K562 (cell line): ENCODE measurements at regions not wholly inside any gene's neighbourhood (a gene's known extent, or its start where the extent isn't known, plus 50 kb on each side); places are given as distances from the start of the nearest gene placed in this dataset.

Source experiments
- ATAC-seq: fragments of 200-7000 bp; cut with Tn5 transposase; 3 replicates; pipeline ENCODE4 v1.9.1; 2020; ENCODE audit warnings: moderate library complexity
- BruUV-seq: library from RNA; stranded (reverse); fragments of 400-500 nt; replicated peaks from 2 replicates; lab custom pipeline; 2021; lab: Mats Ljungman, UMichigan
- CTCF ChIA-PET: fragments of 300-600 bp; formaldehyde crosslinking; extraction: SDS; loops from one replicate; lab custom pipeline; 2021; ENCODE audit warnings: low intra/inter-chr PET ratio; lab: Yijun Ruan, JAX
- POLR2A ChIA-PET: fragments of 300-600, 350-650 bp; sonication (Branson Sonifier 250); formaldehyde crosslinking; extraction: SDS; loops from one replicate; lab custom pipeline; 2021; ENCODE audit warnings: antibody characterized with exemption, inconsistent platforms; lab: Yijun Ruan, JAX
- DNase-seq, 4 experiments: peaks; one replicate each; pipeline versions ENCODE4 v3.0.0 to v3.0.0-alpha.2; 2011 to 2018; ENCODE audit warnings: low spot score in 3 of 4, mixed read lengths in 3 of 4; ENCODE audit errors: extremely low read depth in 1 of 4
- FAIRE-seq: peaks from 2 replicates; lab custom pipeline; 2011; peaks lifted over from hg19 to GRCh38; lab: Jason Lieb, UNC
- H2AFZ ChIP-seq: 2 replicates; pipeline ENCODE4 v1.6.0; 2011; ENCODE audit warnings: low read depth, low read length, control low read depth, inconsistent platforms
- H3K27ac ChIP-seq: fragments of 200-600 bp; 3 replicates; pipeline ENCODE4 v1.8.0; 2011; ENCODE audit warnings: low read depth, mild to moderate bottlenecking, control low read depth, inconsistent platforms, low read length, moderate library complexity, mixed read lengths; ENCODE audit errors: extremely low read depth
- H3K27me3 ChIP-seq, 2 experiments: fragments of 300-600 bp in 1 of 2; 2 replicates in 1 of 2; 3 replicates in 1 of 2; pipeline versions ENCODE4 v1.6.0 to v1.8.0; 2011; ENCODE audit warnings: inconsistent platforms in 2 of 2, low read length in 2 of 2, mild to moderate bottlenecking in 1 of 2, mixed read lengths in 1 of 2, moderate library complexity in 1 of 2; ENCODE audit not compliant: control insufficient read depth in 2 of 2, insufficient read depth in 2 of 2
- H3K36me3 ChIP-seq: fragments of 300-600 bp; 3 replicates; pipeline ENCODE4 v1.8.0; 2011; ENCODE audit warnings: mild to moderate bottlenecking, low read length, inconsistent platforms; ENCODE audit not compliant: control insufficient read depth, insufficient read depth
- H3K4me1 ChIP-seq, 2 experiments: fragments of 200-600 bp in 1 of 2; replicated peaks in 1 of 2; 2 replicates in 1 of 2; 3 replicates in 1 of 2; pipeline versions ENCODE4 v1.5.1 to v1.8.0; 2011; ENCODE audit warnings: inconsistent platforms in 2 of 2, low read length in 2 of 2, mild to moderate bottlenecking in 1 of 2, mixed read lengths in 1 of 2, moderate library complexity in 1 of 2; ENCODE audit not compliant: control insufficient read depth in 2 of 2, insufficient read depth in 2 of 2
- H3K4me2 ChIP-seq: 2 replicates; pipeline ENCODE4 v1.6.1; 2011; ENCODE audit warnings: low read length, control low read depth, inconsistent platforms, mixed read lengths; ENCODE audit not compliant: insufficient read depth
- H3K4me3 ChIP-seq: fragments of 200-600 bp; sonication (generic), shearing (Covaris generic); 2 replicates; pipeline ENCODE4 v1.5.1; 2016; ENCODE audit warnings: control low read depth, inconsistent platforms
- H3K79me2 ChIP-seq: fragments of 200-600 bp; 3 replicates; pipeline ENCODE4 v1.8.0; 2011; ENCODE audit warnings: low read length, inconsistent platforms; ENCODE audit not compliant: control insufficient read depth, insufficient read depth
- H3K9ac ChIP-seq, 2 experiments: 2 replicates each; pipeline versions ENCODE4 v1.6.0 to v1.6.1; 2011; ENCODE audit warnings: low read depth in 2 of 2, low read length in 2 of 2, control low read depth in 1 of 2, inconsistent platforms in 1 of 2, mild to moderate bottlenecking in 1 of 2, mixed read lengths in 1 of 2; ENCODE audit not compliant: insufficient read depth in 1 of 2
- H3K9me1 ChIP-seq: one replicate; pipeline ENCODE4 v1.6.0; 2011; ENCODE audit warnings: inconsistent platforms, mild to moderate bottlenecking, low read length, moderate library complexity; ENCODE audit not compliant: control insufficient read depth, insufficient read depth
- H3K9me3 ChIP-seq: replicated peaks from 2 replicates; pipeline ENCODE4 v1.5.1; 2011; ENCODE audit warnings: low read depth, low read length, inconsistent platforms; ENCODE audit not compliant: control insufficient read depth, insufficient read depth
- H4K20me1 ChIP-seq: replicated peaks from 2 replicates; pipeline ENCODE4 v1.6.1; 2011; ENCODE audit warnings: low read length, inconsistent platforms, mixed read lengths; ENCODE audit not compliant: control insufficient read depth, insufficient read depth
- FOXP4 ChIP-seq: sonication (generic); formaldehyde crosslinking; IDR thresholded peaks from 2 replicates; pipeline ENCODE4 v1.8.0; 2022; ENCODE audit warnings: mild to moderate bottlenecking, missing genetic modification reagents, borderline replicate concordance
- HDAC1 ChIP-seq, 2 experiments: fragments of 450-650 bp; IDR thresholded peaks; 2 replicates each; pipeline ENCODE4 v1.6.1; 2016 to 2017; ENCODE audit warnings: inconsistent platforms in 1 of 2, mild to moderate bottlenecking in 1 of 2, moderate library complexity in 1 of 2
- JUNB ChIP-seq: fragments of 450-650 bp; formaldehyde crosslinking; conservative IDR thresholded peaks from 2 replicates; pipeline ENCODE4 v1.4.0; 2020; ENCODE audit warnings: mild to moderate bottlenecking
- KDM5B ChIP-seq: fragments of 200-600 bp; sonication (generic); IDR thresholded peaks from 2 replicates; pipeline ENCODE4 v1.6.1; 2012; ENCODE audit warnings: low read depth, mild to moderate bottlenecking, moderate library complexity, low read length, control low read depth, inconsistent platforms; ENCODE audit not compliant: insufficient replicate concordance
- NONO ChIP-seq, 2 experiments: fragments of 200-400 bp in 1 of 2; fragments of 450-650 bp in 1 of 2; formaldehyde crosslinking in 1 of 2; IDR thresholded peaks; 2 replicates each; pipeline ENCODE4 v1.6.1; 2017; ENCODE audit warnings: low read depth in 2 of 2, mild to moderate bottlenecking in 2 of 2, moderate library complexity in 2 of 2, low read length in 1 of 2
- NR2C1 ChIP-seq, 2 experiments: fragments of 450-650 bp; IDR thresholded peaks; 2 replicates each; pipeline ENCODE4 v1.6.1; 2017; ENCODE audit warnings: mild to moderate bottlenecking in 2 of 2, antibody characterized with exemption in 1 of 2, inconsistent platforms in 1 of 2, missing compliant biosample characterization in 1 of 2, missing genetic modification characterization in 1 of 2
- POLR2B ChIP-seq: fragments of 450-650 bp; IDR thresholded peaks from 2 replicates; pipeline ENCODE4 v1.6.1; 2018; ENCODE audit warnings: low read depth; ENCODE audit not compliant: partially characterized antibody
- PTRF ChIP-seq: fragments of 450-650 bp; IDR thresholded peaks from 2 replicates; pipeline ENCODE4 v1.6.1; 2016; ENCODE audit warnings: mild to moderate bottlenecking, missing genetic modification characterization, missing compliant biosample characterization
- SOX6 ChIP-seq: fragments of 450-650 bp; IDR thresholded peaks from 2 replicates; pipeline ENCODE4 v1.6.1; 2014; ENCODE audit warnings: mild to moderate bottlenecking
- THRAP3 ChIP-seq: fragments of 450-650 bp; IDR thresholded peaks from 2 replicates; pipeline ENCODE4 v1.6.1; 2016; ENCODE audit warnings: mild to moderate bottlenecking, inconsistent platforms, borderline replicate concordance
- WHSC1 ChIP-seq: IDR thresholded peaks from one replicate; pipeline ENCODE4 v1.6.1; 2012; ENCODE audit warnings: low read length, control low read depth, inconsistent platforms
- ZNF384 ChIP-seq: IDR thresholded peaks from 2 replicates; pipeline ENCODE4 v1.6.1; 2012; ENCODE audit warnings: low read depth, low read length, improper control_type of control experiment
- ZNF644 ChIP-seq: fragments of 200-800 bp; sonication (Bioruptor generic); IDR thresholded peaks from 2 replicates; pipeline ENCODE4 v1.6.1; 2016; ENCODE audit warnings: low read depth, missing genetic modification characterization, missing compliant biosample characterization
- ZSCAN29 ChIP-seq: fragments of 450-650 bp; IDR thresholded peaks from 2 replicates; pipeline ENCODE4 v1.6.1; 2017
- WGBS: fragments of 100-300 bp; shearing (Covaris generic); methylation state at CpG from one replicate; pipeline ENCODE4 v1.1.6; 2016; ENCODE audit warnings: low coverage, mixed read lengths; ENCODE audit not compliant: insufficient coverage; ENCODE audit errors: missing lambda C conversion rate; 5-methylcytosine and 5-hydroxymethylcytosine counted together
- in situ Hi-C: fragments of 300-500 bp; cut with MboI; formaldehyde crosslinking; loops from 4 replicates; pipeline ENCODE4 v1.15.0; 2018; ENCODE audit warnings: inconsistent platforms, mixed read lengths
- intact Hi-C: fragments of 100-400 bp; cut with micrococcal nuclease; formaldehyde crosslinking; loops from 2 replicates; pipeline ENCODE4 v1.14.2; 2022

- no TSS peak for BruUV-seq
- 1% methylated on average over 5 of the region's 5 CpGs for WGBS
- Histone ChIP-seq H3K79me2 (no peaks in the 10 kb centered on the region), H3K4me2 (no peak overlapping the region), H3K4me1 (no peaks in the 10 kb centered on the region), H3K36me3 (no peaks in the 10 kb centered on the region), H3K27ac (no peak overlapping the region), H2AFZ (no peak overlapping the region), H3K4me3 (no peak overlapping the region), H3K9ac (no peak overlapping the region), H4K20me1 (no peaks in the 10 kb centered on the region), H3K9me3 (no peaks in the 10 kb centered on the region; the same call in 1 of the 2 replicates), H3K9me1 (no peaks in the 10 kb centered on the region), H3K27me3 (no peaks in the 10 kb centered on the region)
- CTCF ChIA-PET: no interaction called here
- TF ChIP-seq KDM5B (no peak), SOX6 (no peak), NR2C1 (IDR thresholded peaks at IDR 0.05) (no peak), NR2C1 (tag; IDR thresholded peaks at IDR 0.05) (no peak), NONO (IDR thresholded peaks at IDR 0.05; ENCODE audit: low read depth in 2 of 2, low read length in 1 of 2) (no peak), ZNF384 (no peak), PTRF (no peak), THRAP3 (no peak), ZNF644 (tag) (no peak), FOXP4 (CRISPR knock-in tag) (no peak), POLR2B (no peak), JUNB (CRISPR knock-in tag) (no peak), WHSC1 (no peak), HDAC1 (IDR thresholded peaks at IDR 0.05) (no peak), ZSCAN29 (no peak)
- in situ Hi-C loops: no loop called here
- intact Hi-C loops: no loop called here
- POLR2A ChIA-PET: no interaction called here
- FAIRE-seq (no peak), DNase-seq (no peak), ATAC-seq (no peak)
These were observed 1354.7 kb upstream of the LRRTM3 start for GRCh38 chr10:65571011-65571570.
